Gastrocnemius medialis (tissue), 4 donors: ENCODE measurements at regions not wholly inside any gene's neighbourhood (a gene's known extent, or its start where the extent isn't known, plus 50 kb on each side); places are given as distances from the start of the nearest gene placed in this dataset.

Experiments used
- CTCF ChIP-seq, 5 experiments: fragments of 450-650 bp in 3 of 5; fragments of 200-600 bp in 2 of 5; sonication (generic) in 2 of 5; IDR thresholded peaks in 4 of 5; conservative IDR thresholded peaks in 1 of 5; 1 replicate in 4 of 5; 2 replicates in 1 of 5; pipeline ENCODE4 v1.5.1; 2016 to 2019; ENCODE audit warnings: antibody characterized with exemption in 5 of 5, mild to moderate bottlenecking in 3 of 5, moderate library complexity in 3 of 5
- POLR2A ChIP-seq, 2 donors: fragments of 450-650 bp; IDR thresholded peaks; one replicate each; pipeline ENCODE4 v1.6.1; 2017; ENCODE audit warnings: antibody characterized with exemption in 2 of 2, mild to moderate bottlenecking in 2 of 2, moderate library complexity in 2 of 2

DNA sequence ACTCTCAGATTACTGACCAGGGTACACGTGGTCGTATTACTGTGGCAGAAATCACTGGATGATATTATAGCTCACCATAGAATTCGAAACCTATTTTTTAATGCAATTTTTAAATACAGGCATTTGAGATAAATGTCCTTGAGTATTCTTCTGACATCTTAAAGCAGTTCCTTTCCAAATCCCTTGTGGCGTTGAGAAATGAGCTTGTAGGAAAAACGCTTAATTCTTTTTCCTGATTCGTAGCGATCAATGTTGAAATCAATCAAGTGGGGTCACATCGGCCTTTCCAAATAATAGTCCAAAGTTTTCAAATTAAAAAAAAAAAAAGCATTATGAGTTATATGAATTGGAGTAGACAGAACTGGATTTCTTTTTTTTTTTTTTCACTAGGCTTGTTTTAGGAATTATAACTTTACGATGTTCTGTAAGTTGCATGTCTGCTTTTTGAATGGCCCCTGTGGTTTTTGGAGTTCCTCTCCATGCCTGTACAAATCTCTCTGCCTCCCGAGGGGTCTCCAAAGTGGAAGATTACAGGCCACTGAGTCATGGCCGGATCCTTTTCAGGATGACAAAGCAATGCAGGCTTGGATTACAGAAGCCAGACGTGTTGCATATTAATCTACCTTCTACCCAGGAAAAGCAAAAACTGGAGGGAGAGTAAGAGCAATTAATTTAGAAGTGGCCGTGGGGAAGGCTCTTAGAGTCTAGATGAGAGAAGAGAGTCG lies 226.1 kb downstream of the SHOX start:
- TF ChIP-seq CTCF (IDR thresholded peaks at IDR 0.05 in 4 of 5, conservative IDR thresholded peaks at IDR 0.05 in 1 of 5) (no peak), POLR2A (IDR thresholded peaks at IDR 0.05) (no peak)
